LNCaP clone FGC (cell line): ENCODE measurements at regions not wholly inside any gene's neighbourhood (a gene's known extent, or its start where the extent isn't known, plus 50 kb on each side); places are given as distances from the start of the nearest gene placed in this dataset.
"Not testable (repeated sequence)": the region's sequence is repeated elsewhere in the genome, so short reads cannot be mapped to it uniquely, and the experiment has no call there.

Source experiments
- DNase-seq: peaks from one replicate; pipeline ENCODE4 v3.0.0-alpha.2; 2011; ENCODE audit warnings: low read depth
- H3K4me3 ChIP-seq: 2 replicates; pipeline ENCODE4 v1.5.1; 2011; ENCODE audit warnings: mild to moderate bottlenecking, low read depth, low read length, control low read depth
- TF ChIP-seq, protein P1 (sequence below): IDR thresholded peaks from 2 replicates; pipeline ENCODE4 v1.5.1; 2012; ENCODE audit warnings: mild to moderate bottlenecking; ENCODE audit not compliant: control insufficient read depth, insufficient read depth; ENCODE audit errors: extremely low read depth

DNA sequence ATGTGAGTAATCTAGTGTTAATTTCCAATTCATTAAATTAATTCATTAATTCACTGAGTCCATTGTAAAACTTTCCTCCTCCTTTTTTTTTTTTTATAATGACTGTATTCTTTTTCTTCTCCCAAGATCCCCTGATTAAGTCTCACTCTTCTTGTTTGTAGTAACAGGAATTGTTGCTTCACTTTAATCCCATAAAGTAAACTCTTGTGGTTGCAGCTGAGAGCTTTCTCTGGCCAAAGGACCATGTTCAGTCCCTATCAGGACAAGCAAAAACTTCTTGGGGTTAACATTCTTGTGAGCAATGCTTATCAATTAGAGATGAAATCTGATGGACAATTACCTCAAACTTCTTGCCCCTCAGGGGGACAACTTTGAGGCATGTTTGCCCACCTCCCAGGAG is 400.2 kb upstream of the SPHKAP start:
- H3K4me3 ChIP-seq = no peak overlapping the region
- no peak for DNase-seq
- TF ChIP-seq, protein P1, sequence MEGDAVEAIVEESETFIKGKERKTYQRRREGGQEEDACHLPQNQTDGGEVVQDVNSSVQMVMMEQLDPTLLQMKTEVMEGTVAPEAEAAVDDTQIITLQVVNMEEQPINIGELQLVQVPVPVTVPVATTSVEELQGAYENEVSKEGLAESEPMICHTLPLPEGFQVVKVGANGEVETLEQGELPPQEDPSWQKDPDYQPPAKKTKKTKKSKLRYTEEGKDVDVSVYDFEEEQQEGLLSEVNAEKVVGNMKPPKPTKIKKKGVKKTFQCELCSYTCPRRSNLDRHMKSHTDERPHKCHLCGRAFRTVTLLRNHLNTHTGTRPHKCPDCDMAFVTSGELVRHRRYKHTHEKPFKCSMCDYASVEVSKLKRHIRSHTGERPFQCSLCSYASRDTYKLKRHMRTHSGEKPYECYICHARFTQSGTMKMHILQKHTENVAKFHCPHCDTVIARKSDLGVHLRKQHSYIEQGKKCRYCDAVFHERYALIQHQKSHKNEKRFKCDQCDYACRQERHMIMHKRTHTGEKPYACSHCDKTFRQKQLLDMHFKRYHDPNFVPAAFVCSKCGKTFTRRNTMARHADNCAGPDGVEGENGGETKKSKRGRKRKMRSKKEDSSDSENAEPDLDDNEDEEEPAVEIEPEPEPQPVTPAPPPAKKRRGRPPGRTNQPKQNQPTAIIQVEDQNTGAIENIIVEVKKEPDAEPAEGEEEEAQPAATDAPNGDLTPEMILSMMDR = no peak

DNA sequence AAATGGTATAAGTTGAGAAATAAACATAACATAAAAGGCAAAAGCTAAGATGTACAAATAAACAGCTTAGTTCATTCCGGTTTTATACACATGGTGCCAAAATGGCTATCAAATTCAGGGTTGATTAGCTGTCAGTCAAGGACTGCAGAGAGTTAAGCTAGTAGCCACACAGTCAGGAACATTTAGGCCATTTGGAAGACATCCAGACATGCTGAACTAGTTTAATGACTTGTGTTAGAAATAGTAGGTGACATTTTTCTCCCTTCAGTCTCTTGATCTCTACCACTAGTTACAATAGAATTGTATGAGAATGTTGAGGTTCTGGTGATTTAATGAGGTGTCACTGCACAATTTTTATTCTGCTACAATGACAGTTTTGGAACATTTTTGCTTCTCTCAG is 394.4 kb upstream of the SPHKAP start:
- no peak for DNase-seq
- TF ChIP-seq, protein P1 = no peak
- no peak overlapping the region for H3K4me3 ChIP-seq

DNA sequence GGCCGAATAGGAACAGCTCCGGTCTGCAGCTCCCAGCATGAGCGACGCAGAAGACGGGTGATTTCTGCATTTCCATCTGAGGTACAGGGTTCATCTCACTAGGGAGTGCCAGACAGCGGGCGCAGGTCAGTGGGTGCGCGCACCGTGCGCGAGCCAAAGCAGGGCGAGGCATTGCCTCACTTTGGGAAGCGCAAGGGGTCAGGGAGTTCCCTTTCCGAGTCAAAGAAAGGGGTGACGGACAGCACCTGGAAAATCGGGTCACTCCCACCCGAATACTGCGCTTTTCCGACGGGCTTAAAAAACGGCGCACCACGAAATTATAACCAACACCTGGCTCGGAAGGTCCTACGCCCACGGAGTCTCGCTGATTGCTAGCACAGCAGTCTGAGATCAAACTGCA is 386.8 kb upstream of the SPHKAP start:
- peak overlapping the region; percentile 25; the same call in 1 of the 2 replicates for H3K4me3 ChIP-seq

DNA sequence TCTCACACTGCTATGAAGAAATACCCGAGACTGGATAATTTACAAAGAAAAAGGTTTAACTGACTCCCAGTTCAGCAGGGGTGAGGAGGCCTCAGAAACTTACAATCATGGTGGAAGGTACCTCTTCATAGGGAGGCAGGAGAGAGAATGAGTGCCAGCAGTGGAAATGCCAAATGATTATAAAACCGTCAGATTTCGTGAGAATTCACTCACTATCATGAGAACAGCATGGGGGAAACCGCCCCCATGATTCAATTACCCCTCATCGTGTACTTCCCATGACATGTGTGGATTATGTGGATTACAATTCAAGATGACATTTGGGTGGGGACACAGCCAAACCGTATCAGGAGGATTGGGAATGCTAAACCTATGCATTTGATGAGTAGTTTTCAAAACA is 380.3 kb upstream of the SPHKAP start:
- no peak for DNase-seq
- no peak overlapping the region for H3K4me3 ChIP-seq
- TF ChIP-seq, protein P1 = no peak

More for the DNA sequence above, 386.8 kb upstream of the SPHKAP start:
- not testable (repeated sequence) for DNase-seq

DNA sequence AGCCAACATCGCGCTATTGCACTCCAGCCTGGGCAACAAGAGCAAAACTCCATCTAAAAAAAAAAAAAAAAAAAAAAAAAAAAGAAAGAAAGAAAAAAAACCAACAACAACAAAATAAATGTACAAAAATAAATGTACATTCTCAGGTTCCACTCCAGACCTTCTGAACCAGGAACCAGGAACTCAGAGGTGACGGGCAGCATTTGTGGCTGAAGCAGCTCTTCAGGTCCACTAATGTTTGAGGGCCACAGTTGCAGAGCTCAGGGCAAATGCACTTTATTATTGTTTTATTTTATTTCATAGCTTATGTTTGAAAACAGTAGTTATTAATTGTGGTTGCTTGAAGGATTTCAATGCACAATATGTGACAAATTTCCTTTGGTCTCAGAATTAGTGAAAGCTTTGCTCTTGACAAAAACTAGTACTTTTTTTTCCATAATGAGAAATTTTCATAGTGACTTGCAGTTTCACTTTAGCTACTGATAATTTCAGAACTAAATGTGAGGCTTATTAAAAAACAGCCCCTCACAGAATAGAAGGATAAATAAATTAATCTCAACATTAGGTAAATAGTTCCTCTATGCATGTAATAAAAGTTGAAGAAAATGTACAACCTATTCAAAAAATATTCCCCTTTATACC is 378.4 kb upstream of the SPHKAP start:
- H3K4me3 ChIP-seq = no peak overlapping the region
- DNase-seq = no peak
- TF ChIP-seq, protein P1 = no peak

DNA sequence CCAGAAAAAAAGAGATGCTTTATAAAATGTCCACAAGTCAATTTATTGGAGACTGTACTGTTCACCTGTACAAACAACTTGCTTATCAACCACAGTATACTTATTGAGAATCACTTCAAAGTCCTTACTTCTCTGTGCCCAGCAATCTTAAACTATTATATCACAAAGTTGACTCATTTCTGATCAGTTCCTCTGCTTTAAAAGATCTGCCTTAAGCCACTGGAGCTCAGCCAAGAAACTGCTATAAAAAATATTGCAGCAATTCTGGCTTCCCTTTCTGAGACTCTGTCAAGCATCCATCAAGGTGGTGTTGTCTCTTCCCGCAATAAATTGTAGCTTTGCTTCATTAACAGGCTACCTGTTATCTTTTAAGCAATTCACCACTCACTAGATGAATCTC is 375.2 kb upstream of the SPHKAP start:
- no peak for DNase-seq
- no peak overlapping the region for H3K4me3 ChIP-seq
- TF ChIP-seq, protein P1 = no peak

DNA sequence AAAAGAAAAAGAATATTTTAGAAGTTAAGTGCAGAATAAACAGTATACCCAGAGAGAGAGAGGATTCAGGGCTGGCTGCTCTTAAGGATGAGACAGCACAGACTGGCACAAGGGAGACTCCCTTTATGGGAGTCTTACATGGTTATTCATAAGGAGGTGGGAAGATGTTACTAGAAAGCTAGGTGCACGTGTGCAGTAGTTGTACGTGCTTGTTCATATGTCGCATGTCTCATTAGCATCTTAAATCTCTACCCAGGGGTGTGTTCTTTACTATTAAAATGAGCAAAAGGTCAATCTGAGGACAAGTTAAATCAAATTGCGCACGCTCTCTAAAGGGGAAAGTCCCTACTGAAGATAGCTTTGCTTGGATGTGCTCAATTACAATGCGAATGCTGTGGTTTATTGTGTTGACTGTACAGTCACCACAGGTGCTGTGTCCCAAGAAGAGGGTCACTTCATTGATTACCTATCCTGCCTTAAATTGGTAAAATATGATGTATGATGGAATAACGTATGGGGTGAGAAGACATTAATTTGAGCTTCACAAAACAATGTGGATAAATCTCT is 368.0 kb upstream of the SPHKAP start:
- TF ChIP-seq, protein P1 = no peak
- no peak overlapping the region for H3K4me3 ChIP-seq
- DNase-seq = no peak
